Glomerular visceral epithelial cell (primary cell): ENCODE measurements at regions not wholly inside any gene's neighbourhood (a gene's known extent, or its start where the extent isn't known, plus 50 kb on each side); places are given as distances from the start of the nearest gene placed in this dataset.
A peak's percentile ranks its signal among the peaks of the same experiment; 100 is the strongest.
"Not testable (repeated sequence)": the region's sequence is repeated elsewhere in the genome, so short reads cannot be mapped to it uniquely, and the experiment has no call there.

ENCODE experiments used
- DNase-seq: peaks from one replicate; pipeline ENCODE4 v3.0.0-alpha.2; 2016; ENCODE audit errors: extremely low spot score

GRCh38 chr3:36075491-36075890 is 304.8 kb upstream of the STAC start:
- peak; percentile 42 for DNase-seq

DNA sequence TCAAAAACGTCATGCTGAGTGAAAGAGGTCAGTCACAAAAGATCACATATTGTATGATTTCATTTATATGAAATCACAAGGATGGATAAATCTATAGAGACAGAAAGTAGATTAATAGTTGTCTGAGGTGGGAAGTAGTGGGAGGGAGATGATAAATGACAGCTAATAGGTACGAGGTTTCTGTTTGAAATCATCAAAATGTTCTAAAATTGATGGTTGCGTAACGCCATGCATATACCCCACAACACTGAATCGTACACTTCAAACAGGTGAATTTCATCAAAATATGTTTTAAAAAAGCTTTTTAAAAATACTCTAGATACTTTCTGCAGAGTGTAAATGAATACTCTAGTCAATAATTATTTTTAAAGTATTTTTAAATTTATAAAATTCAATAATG is 303.0 kb upstream of the STAC start:
- no peak for DNase-seq

- not testable (repeated sequence) for DNase-seq
Measured at GRCh38 chr3:36082958-36083357, 297.3 kb upstream of the STAC start.

DNA sequence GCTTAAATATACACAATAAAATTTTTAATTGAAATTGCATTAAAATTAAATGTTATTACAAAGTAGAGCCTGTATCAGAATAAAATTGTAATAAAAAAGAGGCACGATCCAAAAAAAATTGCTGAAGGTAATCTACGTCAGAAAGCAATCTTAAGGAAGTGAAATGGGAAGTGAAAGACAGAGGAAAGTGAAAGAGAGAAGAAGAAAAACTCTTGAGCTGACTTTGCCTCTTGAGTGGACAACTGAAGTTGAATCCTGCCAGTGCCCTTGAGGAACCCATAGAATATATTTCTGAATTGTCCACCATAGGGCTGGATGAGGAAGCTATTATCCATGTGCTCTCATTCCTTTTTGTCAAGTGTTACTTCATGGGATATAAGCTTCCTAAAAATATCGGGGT is 285.1 kb upstream of the STAC start:
- DNase-seq = no peak

- no peak for DNase-seq
Measured at GRCh38 chr3:36097209-36097608, 283.1 kb upstream of the STAC start.

- DNase-seq = no peak
Measured at GRCh38 chr3:36114353-36114752, 266.0 kb upstream of the STAC start.

- peak; percentile 71 for DNase-seq
Measured at GRCh38 chr3:36124118-36124796, 256.0 kb upstream of the STAC start.

DNA sequence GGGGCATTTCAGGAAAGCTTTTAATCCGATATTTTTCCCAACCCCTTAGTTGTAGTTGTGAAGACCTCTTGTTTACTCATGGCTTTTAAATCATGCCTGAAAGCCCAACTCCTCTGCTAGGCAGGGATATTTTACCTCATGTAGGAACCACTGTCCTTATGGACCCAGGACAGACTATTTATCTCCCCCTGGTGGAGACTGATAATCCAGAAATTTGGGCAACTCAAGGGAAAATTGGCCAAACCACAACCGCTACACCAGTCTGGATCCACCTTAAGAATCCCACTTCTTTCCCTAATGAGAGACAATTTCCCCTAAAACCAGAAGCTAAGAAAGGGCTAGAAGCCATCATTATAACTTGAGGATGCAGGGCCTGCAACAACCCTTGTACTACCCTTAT is 248.1 kb upstream of the STAC start:
- no peak for DNase-seq

- peak; percentile 18 for DNase-seq
Measured at GRCh38 chr3:36135863-36136262, 244.4 kb upstream of the STAC start.

GRCh38 chr3:36142746-36143145 is 237.6 kb upstream of the STAC start:
- no peak for DNase-seq

DNA sequence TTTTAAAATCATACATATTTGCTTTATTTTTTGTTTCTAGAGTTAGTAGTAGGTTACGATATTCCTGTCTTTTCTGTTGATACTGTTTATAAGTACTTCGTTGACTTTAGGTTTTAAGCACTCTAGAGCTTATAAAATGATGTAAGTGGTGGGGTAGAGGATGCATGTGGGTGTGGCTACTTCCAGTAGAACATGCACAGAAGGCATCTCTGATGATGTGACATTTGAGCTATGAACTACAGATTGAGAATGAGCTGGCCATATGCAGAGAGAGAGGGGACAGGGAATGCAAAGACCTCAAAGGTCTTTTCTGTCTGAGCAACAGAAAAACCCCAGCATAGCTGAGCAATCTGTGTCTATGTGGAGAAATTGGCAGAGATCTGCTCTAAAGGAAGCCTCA is 233.9 kb upstream of the STAC start:
- DNase-seq = no peak

GRCh38 chr3:36147934-36148558 is 232.3 kb upstream of the STAC start:
- DNase-seq = no peak

- peak; percentile 9 for DNase-seq
Measured at GRCh38 chr3:36149447-36149865, 230.8 kb upstream of the STAC start.

DNA sequence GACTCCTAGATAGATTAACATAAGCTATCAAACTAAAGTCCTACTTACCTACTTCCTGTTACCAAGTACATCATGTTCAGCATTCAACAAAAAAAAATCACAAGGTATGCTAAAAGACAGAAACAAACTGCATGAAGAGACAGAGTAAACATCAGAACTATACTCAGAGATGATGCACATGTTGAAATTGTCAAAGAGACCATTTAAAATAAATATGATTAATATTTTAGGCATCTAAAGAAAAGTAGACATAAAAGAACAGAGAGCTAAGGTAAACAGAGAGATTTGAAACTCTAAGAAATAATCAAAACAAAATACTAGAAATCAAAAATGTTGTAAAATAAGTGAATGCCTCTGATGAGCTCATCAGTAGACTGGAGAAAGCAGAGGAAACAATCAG is 224.8 kb upstream of the STAC start:
- DNase-seq = no peak

- DNase-seq = no peak
Measured at GRCh38 chr3:36164400-36164799, 215.9 kb upstream of the STAC start.

GRCh38 chr3:36165509-36166290 is 214.6 kb upstream of the STAC start:
- DNase-seq = no peak

- DNase-seq = peak; percentile 81
Measured at GRCh38 chr3:36166477-36166876, 213.8 kb upstream of the STAC start.

- no peak for DNase-seq
Measured at GRCh38 chr3:36172699-36173098, 207.6 kb upstream of the STAC start.

DNA sequence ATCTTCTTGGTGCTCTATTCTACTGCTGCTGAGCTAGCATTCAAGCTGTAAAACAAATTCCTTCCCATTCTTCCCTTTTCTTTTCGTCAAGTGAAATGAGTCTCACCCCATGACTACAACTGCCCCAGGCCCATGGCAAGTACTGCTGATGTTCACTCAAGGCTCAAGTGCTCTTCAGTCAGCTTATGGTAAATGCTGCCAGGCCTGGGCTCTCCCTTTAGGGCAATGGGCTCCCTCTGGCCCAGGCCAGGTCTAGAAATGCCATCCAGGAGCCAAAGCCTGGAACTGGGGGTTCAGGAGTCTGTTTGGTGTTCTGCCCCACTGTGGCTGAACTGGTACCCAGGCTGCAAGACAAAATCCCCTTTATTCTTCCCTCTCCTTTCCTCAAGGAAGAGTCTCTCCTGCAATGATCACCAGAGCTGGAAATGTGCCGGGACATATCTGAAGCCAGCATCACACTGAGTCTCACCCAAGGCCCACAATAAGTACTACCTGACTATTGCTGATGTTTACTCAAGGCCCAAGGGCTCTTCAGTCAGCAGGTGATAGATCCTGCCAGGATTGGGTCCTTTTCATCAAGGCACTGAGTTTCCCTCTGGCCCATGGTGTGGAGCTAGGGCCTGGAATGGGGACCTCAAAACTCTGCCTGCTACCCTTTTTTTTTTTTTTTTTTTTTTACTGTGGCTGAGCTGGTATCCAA is 205.0 kb upstream of the STAC start:
- no peak for DNase-seq

DNA sequence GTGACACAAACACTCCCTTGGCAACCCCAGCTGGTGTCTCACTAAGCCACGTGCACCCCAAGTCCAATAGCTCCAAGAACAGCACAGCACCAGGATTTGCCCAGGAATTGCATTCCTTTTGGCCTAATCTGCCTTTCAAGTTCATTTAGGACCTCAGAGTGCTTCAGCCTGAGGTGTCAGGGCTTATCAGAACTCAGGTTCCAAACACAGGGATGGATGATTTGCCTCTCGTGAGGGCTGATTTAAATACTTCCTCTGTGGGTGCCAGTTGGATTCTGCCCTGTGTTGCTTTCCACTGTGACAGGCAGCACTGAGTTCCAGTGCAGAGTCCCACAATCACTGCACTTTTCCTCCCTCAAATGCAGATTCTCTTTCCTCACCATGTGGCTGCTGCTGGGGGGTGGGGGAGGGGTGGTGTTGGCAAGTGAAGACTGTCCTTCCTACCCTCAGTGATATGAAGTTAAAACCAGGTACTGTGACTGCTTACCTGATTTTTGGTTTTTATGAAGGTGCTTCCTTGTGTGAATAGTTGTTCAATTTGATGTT is 204.3 kb upstream of the STAC start:
- DNase-seq = no peak

DNA sequence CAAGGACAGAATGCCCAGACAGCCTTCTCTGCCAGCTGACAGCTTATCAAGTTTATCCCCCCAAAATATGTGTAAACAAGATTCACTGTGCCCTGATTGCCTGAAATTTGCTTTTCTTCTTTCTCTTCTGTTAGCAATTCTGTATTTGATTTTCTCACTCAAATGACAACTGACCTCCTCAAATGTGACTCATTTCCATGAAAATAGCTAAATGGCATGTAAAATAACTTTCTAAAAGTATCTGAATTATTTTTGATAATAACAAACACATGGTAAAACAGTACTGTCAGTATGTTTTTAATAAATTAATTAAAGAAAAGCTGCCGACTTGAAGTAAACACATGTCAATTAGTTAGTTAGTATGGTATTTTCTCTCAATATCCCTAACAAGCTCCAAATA is 202.3 kb upstream of the STAC start:
- no peak for DNase-seq

GRCh38 chr3:36182024-36182423 is 198.3 kb upstream of the STAC start:
- DNase-seq = no peak
